Kidney epithelial cell (primary cell): ENCODE measurements at regions not wholly inside any gene's neighbourhood (a gene's known extent, or its start where the extent isn't known, plus 50 kb on each side); places are given as distances from the start of the nearest gene placed in this dataset.

Source experiments
- DNase-seq: peaks from one replicate; pipeline ENCODE4 v3.0.0-alpha.2; 2010; ENCODE audit warnings: low read depth
- H3K27me3 ChIP-seq: 2 replicates; pipeline ENCODE4 v1.6.0; 2011; ENCODE audit warnings: low read length; ENCODE audit not compliant: control insufficient read depth, insufficient read depth
- H3K36me3 ChIP-seq: 2 replicates; pipeline ENCODE4 v1.5.1; 2011; ENCODE audit warnings: low read length; ENCODE audit not compliant: control insufficient read depth, insufficient read depth
- H3K4me3 ChIP-seq: 2 replicates; pipeline ENCODE4 v1.5.1; 2011; ENCODE audit warnings: low read depth, mild to moderate bottlenecking, control low read depth, low read length
- TF ChIP-seq, protein P1 (sequence below): IDR thresholded peaks from 2 replicates; pipeline ENCODE4 v1.5.1; 2011; ENCODE audit warnings: mild to moderate bottlenecking, moderate library complexity, low read length, control low read depth, inconsistent platforms; ENCODE audit not compliant: insufficient read depth, poor library complexity, severe bottlenecking

DNA sequence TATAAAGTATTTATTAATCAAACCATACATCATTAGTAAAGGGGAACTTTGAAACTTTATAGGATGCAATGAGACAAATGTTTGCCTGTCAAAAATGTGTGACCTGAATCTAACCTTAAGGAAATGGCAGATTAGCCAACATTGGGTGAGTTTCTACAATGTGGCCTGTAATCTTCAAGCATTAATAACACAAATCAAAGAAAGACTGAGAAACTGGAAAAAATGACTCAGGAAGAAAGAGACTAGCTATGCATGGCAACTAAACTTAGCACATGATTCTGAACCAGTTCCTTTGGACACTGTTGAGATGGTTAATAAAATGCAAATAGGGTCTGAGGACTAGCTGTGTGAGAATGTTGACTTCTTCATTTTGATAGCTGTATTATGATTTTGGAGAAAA is 628.6 kb upstream of the ID2 start:
- no peaks in the 10 kb centered on the region for H3K36me3 ChIP-seq
- no peak for DNase-seq
- H3K4me3 ChIP-seq, result no peak overlapping the region
- no peaks in the 10 kb centered on the region for H3K27me3 ChIP-seq
- TF ChIP-seq, protein P1, sequence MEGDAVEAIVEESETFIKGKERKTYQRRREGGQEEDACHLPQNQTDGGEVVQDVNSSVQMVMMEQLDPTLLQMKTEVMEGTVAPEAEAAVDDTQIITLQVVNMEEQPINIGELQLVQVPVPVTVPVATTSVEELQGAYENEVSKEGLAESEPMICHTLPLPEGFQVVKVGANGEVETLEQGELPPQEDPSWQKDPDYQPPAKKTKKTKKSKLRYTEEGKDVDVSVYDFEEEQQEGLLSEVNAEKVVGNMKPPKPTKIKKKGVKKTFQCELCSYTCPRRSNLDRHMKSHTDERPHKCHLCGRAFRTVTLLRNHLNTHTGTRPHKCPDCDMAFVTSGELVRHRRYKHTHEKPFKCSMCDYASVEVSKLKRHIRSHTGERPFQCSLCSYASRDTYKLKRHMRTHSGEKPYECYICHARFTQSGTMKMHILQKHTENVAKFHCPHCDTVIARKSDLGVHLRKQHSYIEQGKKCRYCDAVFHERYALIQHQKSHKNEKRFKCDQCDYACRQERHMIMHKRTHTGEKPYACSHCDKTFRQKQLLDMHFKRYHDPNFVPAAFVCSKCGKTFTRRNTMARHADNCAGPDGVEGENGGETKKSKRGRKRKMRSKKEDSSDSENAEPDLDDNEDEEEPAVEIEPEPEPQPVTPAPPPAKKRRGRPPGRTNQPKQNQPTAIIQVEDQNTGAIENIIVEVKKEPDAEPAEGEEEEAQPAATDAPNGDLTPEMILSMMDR, result no peak

DNA sequence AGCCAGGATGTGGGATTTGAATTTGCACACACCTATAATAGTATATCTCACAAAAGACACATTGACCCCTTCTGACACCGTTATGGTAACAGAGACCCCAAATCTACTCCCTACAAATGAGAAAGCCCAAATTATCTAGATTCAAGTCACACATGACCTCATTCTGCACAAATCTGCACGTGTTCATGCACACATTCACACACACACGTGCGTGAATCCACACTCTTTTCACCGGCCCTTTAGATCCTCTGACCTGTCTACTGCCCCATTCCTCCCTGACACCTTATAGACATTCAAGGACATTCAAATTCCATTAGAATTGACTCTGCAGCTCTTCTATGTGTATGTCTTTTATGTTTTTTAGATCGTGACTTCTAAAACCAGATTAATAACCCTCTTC is 627.8 kb upstream of the ID2 start:
- H3K27me3 ChIP-seq, result no peaks in the 10 kb centered on the region
- H3K36me3 ChIP-seq, result no peaks in the 10 kb centered on the region
- no peak overlapping the region for H3K4me3 ChIP-seq
- TF ChIP-seq, protein P1, result no peak
- DNase-seq, result no peak

DNA sequence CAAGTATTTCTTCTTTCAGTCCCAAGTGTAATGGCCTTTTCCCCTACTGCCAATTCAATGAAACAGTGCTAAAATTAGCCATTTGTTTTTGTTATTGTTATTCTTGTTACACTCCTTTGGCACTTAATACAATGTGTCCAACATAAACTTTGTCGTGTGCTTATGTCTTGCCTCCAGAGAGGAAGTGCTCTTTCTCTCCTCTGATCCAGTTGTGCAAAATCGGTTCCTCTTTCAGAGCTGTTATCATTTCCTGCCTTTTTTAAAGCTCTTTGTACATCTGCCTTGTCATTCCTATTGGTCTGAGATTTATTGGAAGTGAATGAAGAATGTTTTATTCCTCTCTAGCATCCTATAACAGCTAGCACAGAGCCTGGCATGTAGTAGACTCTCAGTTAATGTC is 623.2 kb upstream of the ID2 start:
- no peaks in the 10 kb centered on the region for H3K36me3 ChIP-seq
- no peak for DNase-seq
- TF ChIP-seq, protein P1, result no peak
- no peak overlapping the region for H3K4me3 ChIP-seq
- no peaks in the 10 kb centered on the region for H3K27me3 ChIP-seq

- TF ChIP-seq, protein P1, result no peak
- DNase-seq, result no peak
Observed at GRCh38 chr2:8059255-8059654, 622.6 kb upstream of the ID2 start.

DNA sequence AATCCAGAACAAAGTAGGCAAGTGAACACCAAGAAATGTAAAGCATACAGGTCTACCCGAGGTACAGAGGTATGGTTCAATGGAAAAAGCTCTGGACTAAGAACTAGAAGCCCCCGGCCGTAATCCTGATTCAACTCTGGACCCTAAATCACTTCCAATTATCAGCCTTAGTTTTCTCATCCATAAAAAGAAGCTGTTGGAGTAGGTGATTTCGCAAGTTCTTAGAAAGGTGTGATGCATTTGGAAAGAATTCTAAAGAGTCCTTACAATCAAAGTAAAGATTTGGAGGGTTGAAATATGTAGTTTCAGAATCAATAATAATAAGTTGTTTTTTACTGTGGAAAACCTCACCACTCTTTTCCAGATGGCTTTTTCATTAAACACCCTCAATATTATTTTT is 622.1 kb upstream of the ID2 start:
- TF ChIP-seq, protein P1, result no peak
- H3K27me3 ChIP-seq, result no peaks in the 10 kb centered on the region
- no peak for DNase-seq
- H3K36me3 ChIP-seq, result no peaks in the 10 kb centered on the region
- no peak overlapping the region for H3K4me3 ChIP-seq

More at GRCh38 chr2:8059255-8059654, 622.6 kb upstream of the ID2 start:
- Histone ChIP-seq H3K36me3 (no peaks in the 10 kb centered on the region), H3K4me3 (no peak overlapping the region), H3K27me3 (no peaks in the 10 kb centered on the region)

- TF ChIP-seq, protein P1, result no peak
- Histone ChIP-seq H3K36me3 (no peaks in the 10 kb centered on the region), H3K27me3 (no peaks in the 10 kb centered on the region), H3K4me3 (no peak overlapping the region)
- no peak for DNase-seq
Observed at GRCh38 chr2:8061219-8061618, 620.6 kb upstream of the ID2 start.
